Stomach smooth muscle (tissue), 2 donors: ENCODE measurements at regions not wholly inside any gene's neighbourhood (a gene's known extent, or its start where the extent isn't known, plus 50 kb on each side); places are given as distances from the start of the nearest gene placed in this dataset.

Experiments
- H3K27ac ChIP-seq: one replicate; pipeline ENCODE4 v1.7.0; 2013; ENCODE audit warnings: mild to moderate bottlenecking, low read length, inconsistent platforms
- H3K27me3 ChIP-seq, 2 donors: one replicate each; pipeline ENCODE4 v1.7.0; 2013; ENCODE audit warnings: low read length in 2 of 2; ENCODE audit not compliant: insufficient read depth in 2 of 2, control insufficient read depth in 1 of 2
- H3K36me3 ChIP-seq, 2 donors: one replicate each; pipeline ENCODE4 v1.7.0; 2013; ENCODE audit warnings: low read length in 2 of 2; ENCODE audit not compliant: control insufficient read depth in 2 of 2, insufficient read depth in 2 of 2
- H3K4me1 ChIP-seq: one replicate; pipeline ENCODE4 v1.7.0; 2013; ENCODE audit warnings: low read length; ENCODE audit not compliant: control insufficient read depth, insufficient read depth
- H3K4me3 ChIP-seq, 2 donors: one replicate each; pipeline ENCODE4 v1.7.0; 2013; ENCODE audit warnings: low read length in 2 of 2
- H3K9ac ChIP-seq, 2 donors: one replicate each; pipeline ENCODE4 v1.7.0; 2013; ENCODE audit warnings: low read length in 2 of 2, mild to moderate bottlenecking in 1 of 2
- H3K9me3 ChIP-seq, 2 donors: one replicate each; pipeline ENCODE4 v1.7.0; 2013; ENCODE audit warnings: low read length in 2 of 2; ENCODE audit not compliant: control insufficient read depth in 2 of 2
- donor health status: healthy.
- donor health status: Pancreatic carcinoma.

DNA sequence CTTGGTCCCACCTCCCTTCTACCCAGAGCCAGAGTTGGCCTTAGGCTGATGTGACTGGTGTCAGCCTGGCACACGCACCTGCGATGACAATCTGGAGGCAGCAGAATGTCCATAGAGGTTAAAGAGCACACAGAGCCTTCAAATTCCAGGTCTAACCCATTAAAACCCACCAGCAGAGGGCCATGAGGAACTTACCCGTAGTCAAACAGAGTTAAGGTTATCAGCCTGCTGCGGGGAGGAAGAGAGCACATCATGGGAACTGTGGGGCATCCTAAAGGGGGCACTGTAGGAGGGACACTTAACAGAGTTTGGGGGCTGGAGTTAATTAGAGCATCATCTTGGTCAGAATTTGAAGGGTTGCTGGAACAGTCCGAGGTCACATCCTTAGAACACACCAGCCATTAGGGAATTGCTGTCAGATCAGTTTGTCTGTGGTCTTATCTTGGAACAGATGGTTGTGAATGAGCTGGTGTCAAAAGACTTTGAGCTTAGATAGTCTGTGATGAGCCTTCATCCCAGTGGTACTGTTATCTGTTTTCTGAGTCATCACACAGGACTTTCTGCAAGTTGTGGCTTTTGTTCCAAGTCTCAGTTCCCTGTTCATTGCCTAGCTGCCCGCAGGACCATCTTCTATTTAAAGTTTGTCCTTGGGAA, 248.6 kb downstream of the LOXHD1 start:
- Histone ChIP-seq H3K27ac (peak overlapping the region; percentile 70), H3K9me3 (no peaks in the 10 kb centered on the region), H3K4me3 (no peak overlapping the region), H3K9ac (no peak overlapping the region), H3K27me3 (no peaks in the 10 kb centered on the region), H3K4me1 (peaks cover 70% of the 10 kb centered on the region), H3K36me3 (no peaks in the 10 kb centered on the region)

DNA sequence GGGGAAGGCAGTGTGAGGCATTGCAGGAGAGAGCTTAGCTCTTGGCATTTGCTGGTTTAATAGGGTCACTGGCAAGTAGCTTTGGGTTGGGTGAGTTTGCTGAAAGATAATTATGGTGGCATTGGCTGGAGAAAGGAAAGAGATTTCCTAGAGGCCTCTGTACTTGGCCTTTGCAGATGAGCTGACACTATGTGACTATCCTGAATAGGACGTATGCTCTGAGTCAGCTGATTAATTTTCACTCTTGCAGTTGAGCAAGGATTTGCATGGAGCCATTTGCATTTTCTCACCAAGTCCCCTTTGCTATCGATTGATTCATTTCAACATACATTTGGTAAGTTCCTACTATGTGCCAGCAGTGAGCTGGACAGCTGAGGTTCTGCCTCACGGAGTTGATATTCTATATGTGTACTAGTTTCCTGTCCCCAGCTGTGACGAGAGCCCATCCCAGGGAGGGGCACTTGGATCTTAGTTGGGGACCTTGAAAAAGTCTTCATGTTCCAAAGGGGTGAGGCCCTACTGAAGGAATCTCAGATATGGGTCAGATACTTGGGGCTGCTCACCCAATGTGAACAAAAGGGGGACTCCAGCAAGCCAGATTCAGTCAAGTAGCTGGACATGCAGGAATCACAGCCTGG, 245.7 kb downstream of the LOXHD1 start:
- Histone ChIP-seq H3K9ac (no peak overlapping the region), H3K9me3 (no peaks in the 10 kb centered on the region), H3K4me1 (peaks cover 76% of the 10 kb centered on the region), H3K27ac (peak overlapping the region; percentile 79), H3K27me3 (no peaks in the 10 kb centered on the region), H3K4me3 (peak overlapping the region in 1 of 2 donors; percentile 1), H3K36me3 (no peaks in the 10 kb centered on the region)

DNA sequence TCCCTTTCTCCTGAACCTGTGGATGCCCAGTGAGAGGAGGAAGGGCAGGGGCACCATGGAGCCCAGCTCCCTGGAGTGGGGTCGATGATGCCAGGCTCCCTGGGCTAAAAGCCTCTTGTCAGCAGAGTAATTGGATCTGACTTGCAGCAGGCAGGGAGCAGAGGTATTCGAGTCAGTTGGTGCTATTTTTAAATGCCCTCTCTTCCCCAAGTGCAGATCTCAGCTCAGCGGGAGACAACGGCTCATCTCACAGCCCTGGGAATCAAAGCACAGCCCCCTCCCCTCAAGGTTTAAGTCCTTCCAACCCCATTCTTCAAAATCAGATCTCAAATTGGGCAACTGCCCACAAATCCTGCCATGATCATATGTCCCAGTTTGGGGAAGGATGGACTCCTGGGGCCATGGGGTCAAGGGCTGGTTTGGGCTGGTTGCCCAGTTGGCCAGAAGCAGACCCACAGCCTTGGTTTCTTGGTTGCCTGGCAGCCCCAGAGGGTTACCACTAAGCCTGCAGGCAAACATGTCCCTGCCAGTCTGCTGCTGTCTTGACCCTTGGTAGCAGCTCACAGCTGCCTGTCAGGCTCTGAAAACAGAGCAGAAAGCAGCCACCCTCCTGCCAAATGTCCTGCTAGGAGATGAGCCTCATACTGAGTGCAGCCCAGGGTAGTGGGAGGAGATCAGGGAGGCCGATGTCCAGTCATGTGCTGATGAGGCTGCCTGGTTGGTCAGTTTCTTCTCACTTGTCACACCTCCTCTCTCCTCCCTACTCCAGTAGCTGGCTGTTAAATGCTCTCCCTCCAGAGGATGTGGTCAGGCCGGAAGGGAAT, 244.9 kb downstream of the LOXHD1 start:
- Histone ChIP-seq H3K4me3 (peak overlapping the region; percentile 13 to 61), H3K27ac (peak overlapping the region; percentile 79), H3K9ac (peak overlapping the region in 1 of 2 donors; percentile 51), H3K9me3 (no peaks in the 10 kb centered on the region), H3K4me1 (peaks cover 72% of the 10 kb centered on the region), H3K27me3 (no peaks in the 10 kb centered on the region), H3K36me3 (no peaks in the 10 kb centered on the region)

DNA sequence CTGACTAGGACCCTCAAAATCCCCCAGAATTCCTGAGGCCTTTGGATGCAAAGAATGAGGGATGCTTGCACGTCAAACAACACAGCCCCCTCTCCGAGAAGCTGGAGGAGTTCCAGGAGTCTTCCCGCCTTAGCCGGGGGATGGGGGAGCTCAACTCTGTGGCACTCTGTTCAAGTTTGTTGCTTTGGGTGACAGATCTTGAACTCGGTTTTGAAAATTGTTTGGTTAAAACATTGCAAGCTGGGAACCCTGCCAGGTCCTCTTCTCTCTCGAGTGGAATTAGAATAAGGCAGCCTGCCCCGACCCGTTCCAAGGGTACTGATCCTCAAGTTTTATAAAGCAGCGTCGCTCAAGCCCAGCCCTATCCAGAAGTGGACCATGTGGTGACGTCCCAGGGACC, 244.1 kb downstream of the LOXHD1 start:
- Histone ChIP-seq H3K27ac (peak overlapping the region; percentile 79), H3K4me3 (peak overlapping the region in 1 of 2 donors; percentile 61)

DNA sequence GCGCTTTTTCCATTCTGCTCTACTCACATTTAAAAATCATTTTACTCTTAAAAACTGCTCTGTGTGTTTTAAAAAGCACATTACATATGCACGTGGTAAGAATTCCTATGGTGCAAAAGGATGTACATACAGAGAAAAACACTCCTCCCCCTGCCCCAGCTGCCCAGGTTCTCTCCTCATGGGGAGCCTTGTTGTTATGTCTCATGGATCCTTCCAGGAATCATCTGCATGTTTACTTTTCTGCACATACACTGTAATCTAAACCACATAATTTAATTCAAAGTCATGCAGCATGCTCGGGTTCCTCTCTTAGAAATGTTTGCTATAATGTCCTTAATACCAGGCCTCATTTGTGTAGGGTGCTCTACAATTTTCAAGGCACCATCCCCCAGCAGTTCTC, 243.3 kb downstream of the LOXHD1 start:
- Histone ChIP-seq H3K27me3 (no peaks in the 10 kb centered on the region), H3K36me3 (no peaks in the 10 kb centered on the region), H3K4me3 (no peak overlapping the region), H3K27ac (peak overlapping the region; percentile 79), H3K4me1 (peaks cover 62% of the 10 kb centered on the region), H3K9me3 (no peaks in the 10 kb centered on the region), H3K9ac (no peak overlapping the region)

More for the DNA sequence above, 244.1 kb downstream of the LOXHD1 start:
- Histone ChIP-seq H3K27me3 (no peaks in the 10 kb centered on the region), H3K9ac (peak overlapping the region in 1 of 2 donors; percentile 51), H3K9me3 (no peaks in the 10 kb centered on the region), H3K36me3 (no peaks in the 10 kb centered on the region), H3K4me1 (peaks cover 64% of the 10 kb centered on the region)

DNA sequence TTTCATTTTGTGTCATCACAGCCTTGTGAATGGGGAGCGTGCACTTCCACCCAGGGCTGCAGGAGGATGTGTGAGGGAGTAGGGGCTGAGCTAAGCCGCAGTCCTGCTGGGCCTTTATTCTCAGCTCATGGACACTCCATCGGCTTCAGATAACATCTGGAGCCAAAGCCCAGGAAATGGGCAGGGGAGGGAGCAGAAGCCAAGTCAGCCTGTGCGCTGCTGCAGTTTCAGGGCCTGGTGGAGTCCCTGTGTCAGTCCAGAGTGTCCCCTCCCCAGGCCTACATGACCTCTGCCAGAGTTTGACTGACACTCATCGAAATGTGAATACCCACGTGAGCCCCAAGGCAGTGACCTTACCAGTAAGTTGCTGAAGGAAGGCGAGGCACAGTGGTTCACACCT, 242.2 kb downstream of the LOXHD1 start:
- no peaks in the 10 kb centered on the region for H3K27me3 ChIP-seq
- H3K27ac ChIP-seq, result no peak overlapping the region
- no peak overlapping the region for H3K9ac ChIP-seq
- peaks cover 63% of the 10 kb centered on the region for H3K4me1 ChIP-seq
- no peaks in the 10 kb centered on the region for H3K36me3 ChIP-seq
- no peak overlapping the region for H3K4me3 ChIP-seq
- H3K9me3 ChIP-seq, result no peaks in the 10 kb centered on the region

DNA sequence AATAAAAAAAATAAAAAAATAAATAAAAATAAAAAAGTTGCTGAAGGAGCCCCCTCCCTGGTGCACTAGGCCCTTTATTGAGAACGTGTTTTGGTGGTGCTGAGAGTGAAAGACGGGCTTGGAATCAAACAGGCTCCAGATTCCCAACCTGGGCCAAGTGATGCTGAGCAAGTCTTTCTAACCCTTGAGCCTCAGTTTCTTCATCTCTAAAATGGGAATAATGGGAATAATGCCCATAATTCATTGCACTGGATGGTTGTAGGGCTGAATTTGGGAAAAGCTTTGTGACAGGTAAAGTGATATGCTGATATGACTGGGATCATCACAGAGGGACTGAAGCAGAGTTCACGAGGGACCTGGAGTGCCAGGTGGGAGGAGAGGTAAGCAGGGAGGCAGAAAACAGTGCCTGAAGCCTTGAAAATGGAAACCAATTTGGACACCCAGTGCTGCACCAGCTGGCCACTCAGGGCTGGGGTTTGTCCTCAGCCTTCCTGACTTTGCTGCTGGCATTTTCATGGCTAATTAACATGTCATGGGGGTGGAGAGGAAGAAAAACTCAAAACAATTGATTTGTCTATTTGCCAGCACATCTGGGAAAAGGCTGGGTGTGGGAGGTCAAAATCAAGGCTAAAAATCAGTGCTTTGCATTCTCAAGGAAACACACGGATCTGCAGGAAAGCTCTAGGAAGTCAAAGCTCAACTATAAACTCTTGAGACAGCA, 241.3 kb downstream of the LOXHD1 start:
- Histone ChIP-seq H3K9me3 (no peaks in the 10 kb centered on the region), H3K27ac (no peak overlapping the region), H3K36me3 (no peaks in the 10 kb centered on the region), H3K4me3 (no peak overlapping the region), H3K4me1 (peaks cover 56% of the 10 kb centered on the region), H3K9ac (no peak overlapping the region), H3K27me3 (no peaks in the 10 kb centered on the region)

DNA sequence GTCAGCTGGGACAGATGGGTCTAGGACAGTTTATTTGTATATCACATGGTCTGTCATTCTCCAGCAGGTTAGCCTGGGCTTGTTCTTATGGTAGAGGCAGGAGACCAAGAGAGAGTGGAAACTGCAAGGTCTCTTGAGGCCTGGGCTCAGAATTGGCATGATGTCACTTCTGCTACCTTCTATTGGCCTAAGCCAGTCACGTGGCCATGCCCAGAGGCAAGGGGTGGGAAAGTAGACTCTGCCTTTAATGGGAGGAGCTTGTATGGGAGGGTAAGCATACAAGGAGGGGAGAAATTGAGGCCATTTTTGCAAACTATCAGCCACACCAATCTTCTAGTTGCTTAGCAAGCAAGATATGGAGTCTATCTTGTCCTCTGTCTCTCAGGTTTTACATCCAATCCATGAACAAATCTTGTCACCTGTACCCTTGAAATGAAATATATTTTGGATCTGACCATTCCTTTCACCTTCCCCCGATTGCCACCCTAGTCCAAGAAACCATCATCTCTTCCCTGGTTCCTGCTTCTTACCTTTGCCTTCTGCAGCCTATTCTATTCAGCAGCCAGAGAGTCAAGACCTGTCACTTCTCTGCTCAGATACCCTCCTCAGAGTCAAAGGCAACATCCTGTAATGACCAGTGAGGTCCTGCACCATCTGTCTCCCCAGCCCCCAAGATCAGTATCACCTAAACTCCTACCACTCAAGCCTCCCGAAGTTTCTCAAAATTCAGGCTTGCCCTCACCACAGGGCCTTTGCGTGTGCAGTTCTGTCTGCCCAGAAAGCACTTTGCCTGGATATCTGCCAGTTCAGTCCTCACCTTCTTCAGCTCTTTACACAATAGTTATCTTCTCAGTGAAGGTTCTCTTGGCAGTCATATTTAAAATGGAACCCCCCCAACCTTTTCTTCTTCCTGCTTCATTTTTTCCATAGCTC, 240.0 kb downstream of the LOXHD1 start:
- H3K4me3 ChIP-seq, result no peak overlapping the region
- peaks cover 50% of the 10 kb centered on the region for H3K4me1 ChIP-seq
- no peak overlapping the region for H3K27ac ChIP-seq
- no peaks in the 10 kb centered on the region for H3K27me3 ChIP-seq
- no peaks in the 10 kb centered on the region for H3K9me3 ChIP-seq
- no peak overlapping the region for H3K9ac ChIP-seq
- H3K36me3 ChIP-seq, result no peaks in the 10 kb centered on the region

DNA sequence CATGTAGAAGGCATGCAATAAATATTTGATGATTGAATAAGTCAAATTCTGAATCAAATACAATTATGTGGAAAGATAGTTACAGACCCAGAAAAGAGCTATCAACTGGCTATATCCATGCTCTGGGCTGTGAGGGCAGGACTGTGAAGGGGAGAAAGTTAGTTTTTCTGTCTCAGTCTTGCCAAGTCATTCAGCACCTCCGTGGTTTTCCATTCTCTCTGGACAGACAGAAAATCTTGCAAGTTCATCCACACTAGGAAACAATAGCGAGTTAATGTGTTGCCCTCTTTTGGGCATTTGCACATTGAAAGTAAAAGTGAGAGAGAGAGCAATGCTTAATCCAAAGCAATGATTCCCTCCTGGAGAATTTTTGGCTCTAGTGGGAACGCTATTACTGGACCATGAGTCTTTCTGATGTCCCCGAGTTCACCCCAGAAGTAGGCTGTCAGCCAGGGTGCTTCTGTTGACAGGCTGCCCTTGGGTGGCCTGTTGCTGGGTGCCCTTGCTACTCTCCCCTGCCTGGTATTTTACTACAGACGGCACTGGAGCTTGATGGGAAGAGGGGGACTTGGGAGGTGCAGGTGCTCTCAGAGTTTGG, 238.3 kb downstream of the LOXHD1 start:
- Histone ChIP-seq H3K4me3 (peak overlapping the region; percentile 29 to 47), H3K27ac (peak overlapping the region; percentile 61), H3K4me1 (peaks cover 35% of the 10 kb centered on the region), H3K27me3 (no peaks in the 10 kb centered on the region), H3K36me3 (no peaks in the 10 kb centered on the region), H3K9ac (peak overlapping the region in 1 of 2 donors; percentile 50), H3K9me3 (no peaks in the 10 kb centered on the region)
